ENCODE measurements at regions not wholly inside any gene's neighbourhood (a gene's known extent, or its start where the extent isn't known, plus 50 kb on each side); places are given as distances from the start of the nearest gene placed in this dataset.

DNA sequence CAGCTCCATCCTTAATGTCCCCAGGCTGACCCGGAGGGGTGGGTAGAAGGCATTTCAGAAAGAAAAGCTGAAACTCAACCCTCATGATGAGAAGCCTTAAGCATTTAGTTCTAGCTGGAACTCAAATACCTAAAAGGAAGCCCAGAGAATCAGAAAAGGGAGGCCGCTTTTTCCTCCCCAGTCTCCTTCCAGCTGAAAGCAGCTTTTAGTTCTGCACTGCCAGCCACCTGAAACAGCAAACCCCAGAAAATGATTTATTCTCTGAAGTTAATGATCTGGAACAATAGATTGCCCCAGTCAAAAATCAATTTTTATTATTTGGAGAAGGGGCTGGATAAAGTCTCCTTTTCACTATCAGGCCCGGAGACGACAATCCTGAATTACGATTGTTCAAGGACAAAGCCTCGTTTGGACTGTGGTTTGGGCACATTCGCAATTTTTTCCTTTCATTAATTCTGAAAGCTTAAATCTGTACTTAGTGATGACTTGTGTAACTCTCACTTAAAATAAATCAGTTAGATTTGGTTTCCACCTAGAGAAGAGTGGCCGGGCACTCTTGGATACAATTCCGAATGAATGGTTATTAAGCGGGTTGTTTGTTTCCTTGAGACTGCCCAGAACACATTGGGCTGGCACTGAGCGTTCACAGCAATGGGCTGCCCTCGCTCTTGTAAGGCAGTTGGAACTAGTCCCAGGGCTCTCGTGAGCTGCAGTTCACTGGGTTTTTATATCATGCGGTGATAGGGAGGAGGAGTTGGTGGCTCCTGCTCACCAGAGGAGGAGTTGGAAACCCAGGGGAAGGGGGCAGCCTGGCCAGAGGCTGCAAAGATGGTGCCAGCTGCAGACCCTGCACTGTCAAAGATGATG lies 262.2 kb downstream of the CCSER2 start:
- Histone ChIP-seq H3K9ac (ENCODE audit: extremely low read depth, insufficient read length, low read length) (no peak overlapping the region), H4K20me1 (ENCODE audit: control insufficient read depth, insufficient read depth, insufficient read length) (no peaks in the 10 kb centered on the region), H3K18ac (ENCODE audit: insufficient read length, low read depth, low read length) (no peak overlapping the region), H3K4ac (ENCODE audit: low read depth, low read length) (no peak overlapping the region), H3K23ac (ENCODE audit: insufficient read length, low read depth, low read length) (no peak overlapping the region), H3K79me1 (ENCODE audit: insufficient read depth, low read depth, low read length, poor library complexity, severe bottlenecking) (no peaks in the 10 kb centered on the region), H2BK5ac (ENCODE audit: insufficient read length, low read length) (no peak overlapping the region), H3K79me2 (ENCODE audit: insufficient read depth, low read length) (no peaks in the 10 kb centered on the region), H2BK20ac (ENCODE audit: low read depth, low read length, poor library complexity, severe bottlenecking) (no peak overlapping the region), H2AK5ac (ENCODE audit: insufficient read length, low read length) (no peak overlapping the region), H2BK120ac (ENCODE audit: low read depth, low read length, poor library complexity, severe bottlenecking) (no peak overlapping the region), H4K91ac (ENCODE audit: insufficient read length, low read depth, low read length) (no peak overlapping the region), H3K14ac (ENCODE audit: insufficient read depth, low read length) (no peak overlapping the region), H3K27me3 (ENCODE audit: insufficient read depth, low read length) (no peaks in the 10 kb centered on the region), H3K4me1 (ENCODE audit: insufficient read depth, low read length) (peaks cover 3% of the 10 kb centered on the region; the same call in 1 of the 2 replicates), H3K27ac (ENCODE audit: insufficient read length, low read depth, low read length) (no peak overlapping the region), H3K23me2 (ENCODE audit: insufficient read length, low read depth, low read length, poor library complexity, severe bottlenecking) (no peaks in the 10 kb centered on the region), H2AFZ (ENCODE audit: low read length) (no peak overlapping the region), H2BK12ac (ENCODE audit: insufficient read length, low read depth, low read length) (no peak overlapping the region), H3K9me3 (ENCODE audit: control insufficient read depth, low read depth, low read length) (no peaks in the 10 kb centered on the region), H3K4me2 (ENCODE audit: insufficient read depth, insufficient read length, low read length) (no peak overlapping the region), H2BK15ac (ENCODE audit: low read depth, low read length) (no peak overlapping the region), H4K8ac (replicated peaks; ENCODE audit: insufficient read length, low read depth, low read length) (no peak overlapping the region), H3T11ph (ENCODE audit: low read length) (no peak overlapping the region), H4K5ac (ENCODE audit: insufficient read length, low read depth, low read length) (no peak overlapping the region), H3K56ac (ENCODE audit: insufficient read length, low read depth, low read length) (no peak overlapping the region)
- Mint-ChIP-seq H3K27me3 (ENCODE audit: low read depth) (peaks cover 43% of the 10 kb centered on the region), H3K36me3 (ENCODE audit: insufficient read depth in 1 of 3, low read depth in 3 of 3) (no peaks in the 10 kb centered on the region; a peak in 1 of 7 replicates), H3K4me1 (peaks cover 25 to 32% of the 10 kb centered on the region in 2 experiments), H3K4me3 (no peak overlapping the region), H3K9me3 (peaks cover 1 to 3% of the 10 kb centered on the region in 2 experiments; a peak in 2 of 5 replicates), H3K27ac (no peak overlapping the region; a peak in 1 of 7 replicates)
- TF ChIP-seq, protein P1, sequence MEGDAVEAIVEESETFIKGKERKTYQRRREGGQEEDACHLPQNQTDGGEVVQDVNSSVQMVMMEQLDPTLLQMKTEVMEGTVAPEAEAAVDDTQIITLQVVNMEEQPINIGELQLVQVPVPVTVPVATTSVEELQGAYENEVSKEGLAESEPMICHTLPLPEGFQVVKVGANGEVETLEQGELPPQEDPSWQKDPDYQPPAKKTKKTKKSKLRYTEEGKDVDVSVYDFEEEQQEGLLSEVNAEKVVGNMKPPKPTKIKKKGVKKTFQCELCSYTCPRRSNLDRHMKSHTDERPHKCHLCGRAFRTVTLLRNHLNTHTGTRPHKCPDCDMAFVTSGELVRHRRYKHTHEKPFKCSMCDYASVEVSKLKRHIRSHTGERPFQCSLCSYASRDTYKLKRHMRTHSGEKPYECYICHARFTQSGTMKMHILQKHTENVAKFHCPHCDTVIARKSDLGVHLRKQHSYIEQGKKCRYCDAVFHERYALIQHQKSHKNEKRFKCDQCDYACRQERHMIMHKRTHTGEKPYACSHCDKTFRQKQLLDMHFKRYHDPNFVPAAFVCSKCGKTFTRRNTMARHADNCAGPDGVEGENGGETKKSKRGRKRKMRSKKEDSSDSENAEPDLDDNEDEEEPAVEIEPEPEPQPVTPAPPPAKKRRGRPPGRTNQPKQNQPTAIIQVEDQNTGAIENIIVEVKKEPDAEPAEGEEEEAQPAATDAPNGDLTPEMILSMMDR (conservative IDR thresholded peaks at IDR 0.05): no peak
- WGBS (ENCODE audit: extremely low coverage, insufficient read length, low lambda C conversion rate): no CpG with 5 or more reads among the region's 14 CpGs
- DNase-seq: no peak

Data from H9 (cell line).